GM19035 (cell line): ENCODE measurements at regions not wholly inside any gene's neighbourhood (a gene's known extent, or its start where the extent isn't known, plus 50 kb on each side); places are given as distances from the start of the nearest gene placed in this dataset.

Source experiments
- ATAC-seq: cut with Tn5 transposase; IDR thresholded peaks from one replicate; pipeline ENCODE4 v1.9.1; 2021; ENCODE audit not compliant: unreplicated experiment

DNA sequence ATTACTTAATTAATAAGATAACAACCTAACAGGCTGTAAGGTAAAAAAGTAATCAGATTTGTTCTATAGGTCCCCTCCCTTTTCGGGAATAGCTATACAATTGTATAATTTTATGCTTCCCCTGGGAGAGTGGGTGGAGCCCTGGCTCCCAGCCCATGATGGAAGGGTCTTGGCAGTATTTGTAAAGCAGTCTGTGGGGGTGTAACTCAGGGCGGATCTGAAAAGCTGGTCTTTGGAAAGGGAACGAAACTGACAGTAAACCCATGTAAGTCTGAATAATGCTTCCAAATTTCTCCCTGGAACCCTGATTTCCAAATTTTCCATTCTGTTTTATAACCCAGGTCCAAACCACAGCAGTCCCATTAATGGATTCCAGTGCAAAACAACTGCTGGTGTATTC is 110.4 kb downstream of the DAD1 start:
- ATAC-seq: no peak

GRCh38 chr14:22478247-22478646 is 110.8 kb downstream of the DAD1 start:
- no peak for ATAC-seq

GRCh38 chr14:22477569-22478194 is 111.3 kb downstream of the DAD1 start:
- ATAC-seq: no peak

DNA sequence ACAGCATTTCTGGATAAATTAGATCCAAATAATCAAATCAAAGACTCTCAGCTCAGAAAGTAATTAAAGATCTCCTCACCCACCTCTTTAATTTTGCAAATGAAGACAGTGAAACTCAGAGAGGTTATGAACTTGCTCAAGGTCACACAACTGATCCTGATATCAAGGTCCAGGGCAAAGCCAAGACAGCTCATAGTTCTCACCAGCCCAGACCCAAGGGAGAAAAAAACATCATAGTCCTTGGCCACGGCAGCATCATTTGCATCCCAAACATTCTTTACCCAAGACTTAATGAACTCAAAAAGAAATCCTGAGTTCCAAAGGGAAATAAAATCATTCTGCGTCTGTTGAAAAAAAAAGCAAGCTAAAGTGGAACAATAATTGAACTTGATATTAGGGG is 112.1 kb downstream of the DAD1 start:
- no peak for ATAC-seq

DNA sequence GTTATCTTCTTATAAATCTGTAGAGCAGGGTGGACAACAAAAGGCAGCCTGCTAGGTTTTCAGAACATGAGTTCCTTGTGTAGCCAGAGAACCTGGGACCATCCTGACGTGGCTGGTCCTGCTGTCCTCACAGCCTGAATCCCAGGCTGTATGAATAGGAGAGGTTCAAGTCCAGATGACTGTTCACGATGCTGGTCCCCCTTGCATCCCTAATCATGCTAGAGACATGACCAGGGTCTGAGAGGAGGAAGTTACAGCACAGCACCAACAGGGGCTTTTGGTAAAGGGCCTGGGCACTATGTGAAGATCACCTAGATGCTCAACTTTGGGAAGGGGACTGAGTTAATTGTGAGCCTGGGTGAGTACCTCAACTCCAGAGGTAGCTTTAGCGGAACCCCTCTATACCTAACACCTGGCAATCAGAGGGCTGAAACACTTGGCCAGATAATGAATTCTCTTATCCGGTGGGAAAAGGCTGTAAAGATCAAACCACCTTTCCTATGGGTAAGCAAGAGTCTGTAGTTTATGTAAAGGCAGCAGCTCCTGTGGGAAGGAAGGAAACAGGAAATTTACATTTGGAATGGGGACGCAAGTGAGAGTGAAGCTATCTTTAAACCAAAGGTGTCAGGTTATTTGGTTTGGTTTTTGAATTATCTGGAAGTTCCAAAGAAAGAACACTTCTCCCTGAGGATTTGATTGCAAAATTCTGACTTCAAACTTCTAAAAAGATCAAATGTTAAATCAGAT is 112.8 kb downstream of the DAD1 start:
- ATAC-seq: no peak

- no peak for ATAC-seq
Measured at GRCh38 chr14:22475381-22475780, 113.6 kb downstream of the DAD1 start.

DNA sequence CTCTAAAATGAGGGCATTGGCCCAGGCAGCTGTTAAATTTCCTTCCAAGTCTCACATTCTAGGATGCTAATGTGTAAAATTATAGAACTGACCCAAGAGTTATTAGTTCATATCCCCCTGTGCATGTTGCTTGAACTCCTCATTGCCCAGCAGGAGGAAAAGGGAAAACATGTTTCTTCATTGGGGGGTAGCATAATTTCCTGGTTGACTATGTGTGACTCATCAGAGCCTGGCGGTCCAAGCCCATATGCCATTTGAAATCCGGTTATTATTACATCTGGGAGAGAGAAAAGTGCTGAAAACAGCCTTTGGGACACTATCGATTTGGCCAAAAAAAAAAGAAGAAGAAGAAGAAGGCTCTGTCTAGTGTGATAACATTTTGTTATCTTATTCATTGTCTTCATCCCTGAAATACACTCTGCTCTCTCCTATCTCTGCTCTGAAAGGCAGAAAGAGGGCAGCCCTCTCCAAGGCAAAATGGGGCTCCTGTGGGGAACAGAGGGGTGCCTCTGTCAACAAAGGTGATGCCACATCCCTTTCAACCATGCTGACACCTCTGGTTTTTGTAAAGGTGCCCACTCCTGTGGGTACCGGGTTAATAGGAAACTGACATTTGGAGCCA is 114.2 kb downstream of the DAD1 start:
- ATAC-seq: no peak

DNA sequence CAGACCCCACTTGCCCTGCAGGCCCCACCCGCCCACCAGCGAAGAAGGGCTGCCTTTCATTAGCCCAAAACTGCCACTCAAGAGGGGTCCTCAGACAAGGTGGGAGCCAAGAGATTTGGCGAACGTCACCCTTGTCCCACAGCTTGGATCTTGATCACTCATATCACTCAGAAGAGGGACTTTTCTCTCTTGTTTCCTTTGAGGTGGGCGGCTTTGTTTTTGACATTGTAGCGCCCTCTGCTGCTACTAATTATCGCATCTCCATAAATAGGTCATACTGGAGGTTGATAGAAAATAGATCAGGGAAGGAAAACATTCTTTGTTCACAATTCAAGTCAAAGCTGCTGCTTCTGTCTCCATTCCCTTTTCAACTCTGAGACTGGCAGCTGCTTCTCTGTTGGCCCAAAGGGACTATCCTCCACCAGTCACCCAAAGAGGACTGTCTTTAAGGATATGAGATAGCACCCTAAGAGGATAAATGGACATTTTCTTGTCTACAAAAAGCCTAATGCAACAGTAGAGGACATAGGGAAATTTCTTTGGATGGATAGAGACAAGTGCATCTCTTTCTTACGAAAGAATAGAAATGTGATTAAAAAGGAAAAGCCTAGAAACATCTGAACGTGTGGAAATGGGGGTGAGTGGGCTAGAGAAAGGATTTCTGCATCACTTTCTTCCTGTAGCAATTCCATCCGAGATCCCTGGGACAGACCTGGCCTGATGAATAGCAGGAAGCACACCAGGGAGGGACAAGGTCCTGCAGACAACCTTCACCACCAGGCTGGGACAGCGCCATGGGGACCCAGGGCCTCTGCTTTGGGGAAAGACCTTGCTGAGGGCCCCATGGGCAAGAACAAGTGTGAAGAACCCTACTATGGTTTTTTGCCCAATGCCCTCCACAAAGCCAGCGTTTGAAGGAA is 115.8 kb downstream of the DAD1 start:
- peak; percentile 46 for ATAC-seq

DNA sequence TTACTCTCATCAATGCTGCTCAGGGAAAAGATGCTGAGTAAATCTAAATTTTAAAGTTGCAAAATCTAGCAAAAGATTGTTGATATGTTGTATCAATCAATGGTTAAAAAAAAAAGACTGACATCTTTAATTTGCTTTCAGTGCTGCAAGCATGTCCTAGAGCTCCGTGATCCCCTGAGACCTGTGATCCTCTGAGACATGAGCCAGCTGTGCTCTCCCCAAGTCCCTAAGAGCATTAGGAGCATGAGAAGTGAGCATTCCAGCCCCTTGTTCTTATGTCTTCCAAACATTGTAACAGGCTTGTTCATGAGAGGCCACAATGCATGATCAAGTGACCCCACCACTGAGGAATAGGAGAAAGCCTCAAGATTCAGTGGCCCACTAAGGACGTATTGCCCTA is 116.6 kb downstream of the DAD1 start:
- ATAC-seq: no peak

GRCh38 chr14:22471545-22472121 is 117.4 kb downstream of the DAD1 start:
- no peak for ATAC-seq

GRCh38 chr14:22469538-22470303 is 119.3 kb downstream of the DAD1 start:
- ATAC-seq: no peak

DNA sequence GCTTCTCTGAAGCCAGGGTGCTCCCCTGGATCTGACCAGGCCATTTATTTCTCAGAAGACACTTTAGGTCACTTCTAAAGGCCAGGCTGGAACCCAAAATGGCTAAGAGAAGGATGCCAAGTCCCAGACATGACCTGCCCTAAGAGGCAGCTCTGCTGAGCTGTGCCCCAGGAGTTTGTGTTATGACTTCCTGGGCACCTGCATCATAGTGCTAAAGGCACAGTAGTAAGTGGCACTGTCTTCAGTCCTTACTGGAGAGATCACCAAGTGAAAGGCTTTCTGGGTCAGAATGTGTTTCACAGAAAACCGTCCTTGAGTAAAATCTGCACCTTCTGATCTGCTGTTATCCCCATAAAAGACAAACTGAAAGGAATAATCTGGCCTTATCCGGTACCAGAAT is 120.2 kb downstream of the DAD1 start:
- ATAC-seq: no peak

DNA sequence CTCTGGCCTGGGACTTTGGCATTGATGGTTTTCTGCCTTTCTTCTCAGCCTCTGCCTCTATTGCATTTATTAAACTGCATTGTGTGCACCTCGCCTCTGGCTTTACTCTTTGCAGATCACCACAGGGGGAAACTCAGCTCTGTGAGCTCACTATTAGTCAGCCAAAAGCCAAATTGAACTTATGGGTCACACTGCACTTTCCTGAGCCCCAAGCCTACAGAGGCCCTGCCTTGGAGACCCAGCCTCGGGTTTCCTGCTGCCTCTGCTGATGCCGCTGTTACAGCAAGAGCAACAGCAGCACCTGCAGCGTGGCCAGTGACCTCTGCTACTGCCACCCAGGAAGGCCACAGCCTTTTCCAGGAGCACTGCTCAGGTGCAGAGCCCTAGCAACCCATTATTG is 122.5 kb downstream of the DAD1 start:
- ATAC-seq: peak; percentile 37

DNA sequence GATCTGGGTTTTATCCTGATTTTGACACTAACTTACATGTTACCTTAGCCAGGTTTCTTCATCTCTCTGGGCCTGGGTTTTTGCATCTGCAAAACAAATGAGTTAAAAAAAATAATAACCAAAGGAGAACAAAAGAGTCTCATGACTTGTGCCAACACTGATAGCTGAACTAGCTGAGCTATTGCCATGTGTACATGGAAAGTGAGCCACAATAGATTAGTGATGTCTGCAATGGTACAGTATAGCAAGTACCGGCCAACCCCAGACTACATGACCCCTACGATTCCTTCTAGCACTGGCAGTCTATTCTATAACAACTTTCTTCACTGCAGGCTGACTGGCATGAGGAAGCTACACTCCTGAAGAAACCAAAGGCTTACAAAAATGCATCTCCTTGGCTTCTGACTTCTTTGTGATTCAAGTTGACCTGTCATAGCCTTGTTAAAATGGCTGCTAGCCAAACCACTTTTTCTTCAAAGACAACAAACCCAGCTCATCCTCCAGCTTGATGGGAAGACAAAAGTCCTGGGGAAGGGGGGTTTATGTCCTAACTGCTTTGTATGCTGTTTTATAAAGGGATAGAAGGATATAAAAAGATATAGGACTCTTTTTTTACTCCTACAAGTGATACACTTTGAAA is 123.7 kb downstream of the DAD1 start:
- ATAC-seq: no peak

DNA sequence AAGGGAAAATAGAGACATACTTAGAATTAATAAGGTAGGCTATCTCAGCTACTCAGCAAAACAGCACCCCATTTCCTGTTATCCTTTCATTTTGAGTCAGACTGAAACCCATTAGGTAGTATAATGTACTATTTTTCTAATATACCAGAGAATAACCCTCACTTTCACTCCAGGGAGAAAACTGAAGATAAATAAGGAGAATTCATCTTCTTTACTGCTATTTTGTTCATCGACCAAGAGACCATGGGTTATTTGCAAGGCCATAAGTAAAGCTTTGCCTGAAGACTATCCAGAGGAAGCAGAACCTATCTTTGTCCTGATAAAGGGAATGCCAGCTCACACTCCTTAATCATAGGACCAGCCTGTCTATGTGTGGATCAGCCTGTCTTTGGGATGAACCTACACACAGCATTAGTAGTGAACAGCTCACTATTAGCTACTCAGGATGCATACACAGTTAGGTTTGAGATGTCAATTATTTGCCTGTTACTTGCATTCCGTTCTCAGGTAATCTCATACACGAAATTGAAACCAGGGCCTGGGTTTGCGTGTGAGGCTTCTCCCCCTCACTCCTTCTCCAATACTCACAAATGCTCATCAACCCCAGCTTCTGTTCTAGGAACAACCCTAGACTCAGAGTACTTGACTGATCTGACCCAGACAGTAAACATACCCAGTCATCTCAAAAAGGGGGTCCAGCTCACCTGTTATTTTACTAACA is 124.4 kb downstream of the DAD1 start:
- ATAC-seq: peak; percentile 57

GRCh38 chr14:22463763-22464173 is 125.3 kb downstream of the DAD1 start:
- ATAC-seq: no peak

GRCh38 chr14:22462923-22463322 is 126.1 kb downstream of the DAD1 start:
- ATAC-seq: no peak

DNA sequence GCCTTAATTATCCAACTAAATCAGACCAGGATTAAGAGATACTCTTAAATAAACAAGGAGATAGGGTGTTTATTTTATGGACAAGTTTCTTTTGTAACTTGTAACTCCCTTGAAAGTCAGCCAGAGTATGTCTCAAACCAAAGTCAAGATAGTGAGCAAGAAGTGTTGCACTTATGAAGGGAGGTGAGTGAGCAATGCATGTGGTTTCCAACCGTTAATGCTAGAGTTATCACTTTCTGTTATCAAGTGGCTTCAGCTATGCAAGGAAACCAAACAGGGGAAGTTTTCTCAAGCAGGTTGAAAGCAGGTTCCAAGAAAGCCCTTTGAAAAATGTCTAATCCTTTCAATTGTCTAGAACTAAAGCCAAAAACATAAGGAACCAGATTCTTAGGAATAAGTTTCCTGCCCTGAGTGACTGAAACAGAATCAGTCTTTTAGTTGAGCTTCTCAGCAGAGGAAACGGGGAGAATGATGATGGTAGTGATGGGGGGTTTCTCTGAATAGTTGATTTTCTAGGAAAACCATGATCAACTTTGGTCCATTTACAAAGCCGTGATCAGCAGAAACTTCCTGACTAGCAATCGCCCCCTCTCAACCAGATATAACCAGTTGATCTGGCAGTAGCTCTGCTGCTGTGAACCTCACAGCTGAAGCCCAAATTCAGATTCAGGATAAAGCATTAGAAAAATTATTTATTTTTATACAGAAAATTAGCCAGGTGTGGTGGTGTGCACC is 128.4 kb downstream of the DAD1 start:
- peak; percentile 48 for ATAC-seq
